DOHH2 (cell line): ENCODE measurements at regions not wholly inside any gene's neighbourhood (a gene's known extent, or its start where the extent isn't known, plus 50 kb on each side); places are given as distances from the start of the nearest gene placed in this dataset.

Source experiments
- H3F3A ChIP-seq: fragments of 200-600 bp; sonication (generic), shearing (Covaris generic); 2 replicates; pipeline ENCODE4 v1.6.0; 2016; ENCODE audit warnings: antibody characterized with exemption, mild to moderate bottlenecking; ENCODE audit not compliant: control insufficient read depth, insufficient read depth
- H3K27ac ChIP-seq: fragments of 200-600 bp; sonication (generic); 2 replicates; pipeline ENCODE4 v1.5.1; 2014; ENCODE audit warnings: low read depth, mild to moderate bottlenecking, low read length, moderate library complexity
- H3K27me3 ChIP-seq: fragments of 200-600 bp; sonication (generic); 2 replicates; pipeline ENCODE4 v1.6.1; 2014; ENCODE audit warnings: mild to moderate bottlenecking, low read length, mixed read lengths; ENCODE audit not compliant: control insufficient read depth
- H3K36me3 ChIP-seq: fragments of 200-600 bp; sonication (generic); 2 replicates; pipeline ENCODE4 v1.6.1; 2014; ENCODE audit warnings: mild to moderate bottlenecking, low read length, moderate library complexity, mixed read lengths; ENCODE audit not compliant: control insufficient read depth
- H3K4me1 ChIP-seq: fragments of 200-600 bp; sonication (generic); 2 replicates; pipeline ENCODE4 v1.6.1; 2014; ENCODE audit warnings: mild to moderate bottlenecking, low read length, mixed read lengths; ENCODE audit not compliant: control insufficient read depth
- H3K4me2 ChIP-seq: fragments of 200-600 bp; sonication (generic); 2 replicates; pipeline ENCODE4 v1.6.0; 2014; ENCODE audit warnings: mild to moderate bottlenecking, low read length, moderate library complexity
- H3K4me3 ChIP-seq: fragments of 200-600 bp; sonication (generic); 2 replicates; pipeline ENCODE4 v1.5.1; 2014; ENCODE audit warnings: mild to moderate bottlenecking, low read length, mixed read lengths
- H3K79me2 ChIP-seq: fragments of 200-600 bp; sonication (generic); 2 replicates; pipeline ENCODE4 v1.6.1; 2014; ENCODE audit warnings: mild to moderate bottlenecking, low read length, mixed read lengths; ENCODE audit not compliant: control insufficient read depth
- H3K9me2 ChIP-seq: fragments of 200-600 bp; sonication (generic); replicated peaks from 2 replicates; pipeline ENCODE4 v1.6.1; 2014; ENCODE audit warnings: mild to moderate bottlenecking, low read length, mixed read lengths; ENCODE audit not compliant: control insufficient read depth
- H3K9me3 ChIP-seq: fragments of 200-600 bp; sonication (generic); 2 replicates; pipeline ENCODE4 v1.6.1; 2014; ENCODE audit warnings: antibody characterized with exemption, low read length, mixed read lengths; ENCODE audit not compliant: control insufficient read depth, insufficient read depth
- H4K20me1 ChIP-seq: fragments of 200-600 bp; sonication (generic); 2 replicates; pipeline ENCODE4 v1.6.0; 2014; ENCODE audit warnings: low read depth, mild to moderate bottlenecking, antibody characterized with exemption, low read length, moderate library complexity; ENCODE audit not compliant: control insufficient read depth, insufficient read depth
- EZH2phosphoT487 ChIP-seq: fragments of 200-600 bp; sonication (generic); IDR thresholded peaks from 2 replicates; pipeline ENCODE4 v1.6.1; 2017; ENCODE audit warnings: borderline replicate concordance, mild to moderate bottlenecking, antibody characterized with exemption, low read length, moderate library complexity, mixed read lengths
- TF ChIP-seq, protein P1 (sequence below): fragments of 200-600 bp; sonication (generic); IDR thresholded peaks from one replicate; pipeline ENCODE4 v1.5.1; 2014; ENCODE audit warnings: antibody characterized with exemption, mild to moderate bottlenecking, low read depth, low read length; ENCODE audit not compliant: poor library complexity, severe bottlenecking

- H3K27ac ChIP-seq: no peak overlapping the region
- H3K79me2 ChIP-seq: no peaks in the 10 kb centered on the region
- H3K27me3 ChIP-seq: no peaks in the 10 kb centered on the region
- no peaks in the 10 kb centered on the region for H3K4me1 ChIP-seq
- no peaks in the 10 kb centered on the region for H3F3A ChIP-seq
- H3K9me3 ChIP-seq: no peaks in the 10 kb centered on the region
- no peak overlapping the region for H3K4me3 ChIP-seq
- no peaks in the 10 kb centered on the region for H3K36me3 ChIP-seq
- no peaks in the 10 kb centered on the region for H3K9me2 ChIP-seq
- no peak for TF ChIP-seq EZH2phosphoT487
- TF ChIP-seq, protein P1, sequence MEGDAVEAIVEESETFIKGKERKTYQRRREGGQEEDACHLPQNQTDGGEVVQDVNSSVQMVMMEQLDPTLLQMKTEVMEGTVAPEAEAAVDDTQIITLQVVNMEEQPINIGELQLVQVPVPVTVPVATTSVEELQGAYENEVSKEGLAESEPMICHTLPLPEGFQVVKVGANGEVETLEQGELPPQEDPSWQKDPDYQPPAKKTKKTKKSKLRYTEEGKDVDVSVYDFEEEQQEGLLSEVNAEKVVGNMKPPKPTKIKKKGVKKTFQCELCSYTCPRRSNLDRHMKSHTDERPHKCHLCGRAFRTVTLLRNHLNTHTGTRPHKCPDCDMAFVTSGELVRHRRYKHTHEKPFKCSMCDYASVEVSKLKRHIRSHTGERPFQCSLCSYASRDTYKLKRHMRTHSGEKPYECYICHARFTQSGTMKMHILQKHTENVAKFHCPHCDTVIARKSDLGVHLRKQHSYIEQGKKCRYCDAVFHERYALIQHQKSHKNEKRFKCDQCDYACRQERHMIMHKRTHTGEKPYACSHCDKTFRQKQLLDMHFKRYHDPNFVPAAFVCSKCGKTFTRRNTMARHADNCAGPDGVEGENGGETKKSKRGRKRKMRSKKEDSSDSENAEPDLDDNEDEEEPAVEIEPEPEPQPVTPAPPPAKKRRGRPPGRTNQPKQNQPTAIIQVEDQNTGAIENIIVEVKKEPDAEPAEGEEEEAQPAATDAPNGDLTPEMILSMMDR: no peak
- no peak overlapping the region for H3K4me2 ChIP-seq
- H4K20me1 ChIP-seq: no peaks in the 10 kb centered on the region
These were observed 100.5 kb downstream of the CYP26A1 start for GRCh38 chr10:93173967-93174845.

DNA sequence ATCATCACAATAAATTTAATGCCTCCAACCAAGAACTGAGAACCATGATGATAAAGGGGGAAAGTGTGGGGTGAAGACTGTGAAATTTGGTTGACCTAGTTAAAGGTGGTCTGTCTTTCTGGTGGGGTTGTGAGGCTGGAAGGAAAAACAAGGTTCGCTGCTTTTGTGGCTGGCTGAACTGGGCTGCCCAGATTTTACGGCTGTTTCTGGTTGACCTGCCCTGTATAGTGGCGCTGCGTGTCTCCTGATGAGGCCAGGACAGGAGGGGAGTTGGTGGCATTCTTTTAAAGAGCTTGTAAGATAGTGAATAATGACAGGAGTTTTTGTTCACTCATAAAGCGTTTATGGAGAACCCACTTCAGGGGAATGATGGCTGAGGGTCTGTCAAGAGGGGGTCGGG lies 101.8 kb downstream of the CYP26A1 start:
- no peaks in the 10 kb centered on the region for H3K9me3 ChIP-seq
- H3F3A ChIP-seq: no peaks in the 10 kb centered on the region
- H3K36me3 ChIP-seq: no peaks in the 10 kb centered on the region
- H3K27ac ChIP-seq: no peak overlapping the region
- no peak overlapping the region for H3K4me2 ChIP-seq
- H3K4me3 ChIP-seq: no peak overlapping the region
- H3K4me1 ChIP-seq: no peaks in the 10 kb centered on the region
- H3K27me3 ChIP-seq: no peaks in the 10 kb centered on the region
- no peaks in the 10 kb centered on the region for H4K20me1 ChIP-seq
- H3K79me2 ChIP-seq: no peaks in the 10 kb centered on the region
- TF ChIP-seq, protein P1: no peak
- TF ChIP-seq EZH2phosphoT487: no peak
- no peaks in the 10 kb centered on the region for H3K9me2 ChIP-seq

GRCh38 chr10:93177511-93177910 lies 103.8 kb downstream of the CYP26A1 start:
- TF ChIP-seq, protein P1: no peak
- TF ChIP-seq EZH2phosphoT487: no peak
- Histone ChIP-seq H3K9me2 (no peaks in the 10 kb centered on the region), H3K9me3 (no peaks in the 10 kb centered on the region), H3K27me3 (no peaks in the 10 kb centered on the region), H4K20me1 (no peaks in the 10 kb centered on the region), H3K4me2 (no peak overlapping the region), H3K36me3 (no peaks in the 10 kb centered on the region), H3K79me2 (no peaks in the 10 kb centered on the region), H3F3A (no peaks in the 10 kb centered on the region), H3K4me1 (no peaks in the 10 kb centered on the region), H3K4me3 (no peak overlapping the region), H3K27ac (no peak overlapping the region)
